Activated CD8-positive, alpha-beta T cell treated with anti-CD3 and anti-CD28 coated beads for 36 hours (primary cell): ENCODE measurements at regions not wholly inside any gene's neighbourhood (a gene's known extent, or its start where the extent isn't known, plus 50 kb on each side); places are given as distances from the start of the nearest gene placed in this dataset.

Experiments
- ATAC-seq: fragments of 200-7000 bp; cut with Tn5 transposase; one replicate; pipeline ENCODE4 v1.10.0; 2021; ENCODE audit warnings: mild to moderate bottlenecking, moderate library complexity
- CTCF ChIA-PET: fragments of 350-600 bp; sonication (Branson Sonifier 250); formaldehyde crosslinking; loops from one replicate; lab custom pipeline; 2021; ENCODE audit warnings: antibody characterized with exemption; lab: Charles Lee
- POLR2A ChIA-PET: fragments of 350-600 bp; sonication (Branson Sonifier 250); formaldehyde crosslinking; loops from one replicate; lab custom pipeline; 2021; ENCODE audit warnings: antibody characterized with exemption; lab: Charles Lee
- DNase-seq: peaks from one replicate; pipeline ENCODE4 v3.0.0-alpha.2; 2020
- H3K27ac Mint-ChIP-seq: one replicate; pipeline ENCODE4 v1.8.0; 2021; ENCODE audit warnings: mild to moderate bottlenecking, mixed read lengths
- H3K27me3 Mint-ChIP-seq: one replicate; pipeline ENCODE4 v1.8.0; 2021; ENCODE audit warnings: mixed read lengths
- H3K36me3 Mint-ChIP-seq: one replicate; pipeline ENCODE4 v1.8.0; 2021; ENCODE audit warnings: low read depth, mixed read lengths
- H3K4me1 Mint-ChIP-seq: one replicate; pipeline ENCODE4 v1.8.0; 2021; ENCODE audit warnings: low read depth, mixed read lengths
- H3K4me3 Mint-ChIP-seq: one replicate; pipeline ENCODE4 v1.8.0; 2021; ENCODE audit warnings: mild to moderate bottlenecking, moderate library complexity, mixed read lengths
- H3K9me3 Mint-ChIP-seq: one replicate; pipeline ENCODE4 v1.8.0; 2021; ENCODE audit warnings: mixed read lengths
- CTCF ChIP-seq: fragments of 200-600 bp; IDR thresholded peaks from one replicate; pipeline ENCODE4 v1.8.0; 2022; ENCODE audit warnings: antibody characterized with exemption, mild to moderate bottlenecking
- intact Hi-C: fragments of 100-400 bp; cut with micrococcal nuclease; formaldehyde crosslinking; loops from one replicate; pipeline ENCODE4 v1.10.0; 2022

GRCh38 chr11:26105762-26106423 is 226.0 kb upstream of the ANO3 start:
- no peak for DNase-seq
- no peak overlapping the region for H3K27ac Mint-ChIP-seq
- ATAC-seq, result no peak
- no peak overlapping the region for H3K4me3 Mint-ChIP-seq
- CTCF ChIA-PET, result no interaction called here
- no peak for TF ChIP-seq CTCF
- POLR2A ChIA-PET, result no interaction called here
- no peaks in the 10 kb centered on the region for H3K4me1 Mint-ChIP-seq
- H3K27me3 Mint-ChIP-seq, result no peaks in the 10 kb centered on the region
- intact Hi-C loops, result no loop called here
- H3K9me3 Mint-ChIP-seq, result peaks cover 1% of the 10 kb centered on the region
- no peaks in the 10 kb centered on the region for H3K36me3 Mint-ChIP-seq

GRCh38 chr11:26106726-26107125 is 225.2 kb upstream of the ANO3 start:
- Mint-ChIP-seq H3K36me3 (no peaks in the 10 kb centered on the region), H3K9me3 (peaks cover 1% of the 10 kb centered on the region), H3K27ac (no peak overlapping the region), H3K4me1 (no peaks in the 10 kb centered on the region), H3K4me3 (no peak overlapping the region), H3K27me3 (no peaks in the 10 kb centered on the region)
- no peak for ATAC-seq
- intact Hi-C loops, result no loop called here
- no peak for TF ChIP-seq CTCF
- ChIA-PET POLR2A (no interaction called here), CTCF (no interaction called here)
- no peak for DNase-seq

- H3K36me3 Mint-ChIP-seq, result no peaks in the 10 kb centered on the region
- ChIA-PET CTCF (no interaction called here), POLR2A (no interaction called here)
- ATAC-seq, result no peak
- TF ChIP-seq CTCF, result no peak
- DNase-seq, result no peak
- intact Hi-C loops, result no loop called here
- no peak overlapping the region for H3K4me3 Mint-ChIP-seq
- no peaks in the 10 kb centered on the region for H3K4me1 Mint-ChIP-seq
- H3K27me3 Mint-ChIP-seq, result no peaks in the 10 kb centered on the region
- H3K27ac Mint-ChIP-seq, result no peak overlapping the region
- H3K9me3 Mint-ChIP-seq, result peaks cover 2% of the 10 kb centered on the region
These were observed 222.1 kb upstream of the ANO3 start for GRCh38 chr11:26109658-26110368.

GRCh38 chr11:26112264-26112663 is 219.7 kb upstream of the ANO3 start:
- ATAC-seq, result no peak
- H3K36me3 Mint-ChIP-seq, result no peaks in the 10 kb centered on the region
- no peak for TF ChIP-seq CTCF
- H3K4me3 Mint-ChIP-seq, result no peak overlapping the region
- CTCF ChIA-PET, result no interaction called here
- no peaks in the 10 kb centered on the region for H3K27me3 Mint-ChIP-seq
- no peak overlapping the region for H3K27ac Mint-ChIP-seq
- intact Hi-C loops, result no loop called here
- no peaks in the 10 kb centered on the region for H3K4me1 Mint-ChIP-seq
- POLR2A ChIA-PET, result no interaction called here
- H3K9me3 Mint-ChIP-seq, result peaks cover 4% of the 10 kb centered on the region
- no peak for DNase-seq

GRCh38 chr11:26121466-26121865 is 210.5 kb upstream of the ANO3 start:
- no peaks in the 10 kb centered on the region for H3K36me3 Mint-ChIP-seq
- no peak for DNase-seq
- H3K4me1 Mint-ChIP-seq, result no peaks in the 10 kb centered on the region
- POLR2A ChIA-PET, result no interaction called here
- ATAC-seq, result no peak
- TF ChIP-seq CTCF, result no peak
- H3K4me3 Mint-ChIP-seq, result no peak overlapping the region
- CTCF ChIA-PET, result no interaction called here
- intact Hi-C loops, result no loop called here
- H3K27ac Mint-ChIP-seq, result no peak overlapping the region
- H3K27me3 Mint-ChIP-seq, result no peaks in the 10 kb centered on the region
- H3K9me3 Mint-ChIP-seq, result peaks cover 3% of the 10 kb centered on the region
